ENCODE measurements at regions not wholly inside any gene's neighbourhood (a gene's known extent, or its start where the extent isn't known, plus 50 kb on each side); places are given as distances from the start of the nearest gene placed in this dataset.

GRCh38 chr1:36644556-36644955 lies 161.8 kb upstream of the CSF3R start:
- TF ChIP-seq CTCF (IDR thresholded peaks at IDR 0.05): no peak
- intact Hi-C loops (cut with DNase I): no loop called here

GRCh38 chr1:36643371-36644270 lies 160.9 kb upstream of the CSF3R start:
- peaks cover 3% of the 10 kb centered on the region for H3K27me3 ChIP-seq (ENCODE audit: low read depth)
- no peak overlapping the region for H3K4me3 ChIP-seq
- TF ChIP-seq CTCF (IDR thresholded peaks at IDR 0.05): no peak
- DNase-seq (no peak), ATAC-seq (no peak)
- intact Hi-C loops (cut with DNase I): no loop called here
- H3K36me3 ChIP-seq: no peaks in the 10 kb centered on the region
- H3K4me1 ChIP-seq: no peaks in the 10 kb centered on the region
- no peaks in the 10 kb centered on the region for H3K9me3 ChIP-seq
- no peak overlapping the region for H3K27ac ChIP-seq

More at GRCh38 chr1:36644556-36644955, 161.8 kb upstream of the CSF3R start:
- Histone ChIP-seq H3K4me1 (no peaks in the 10 kb centered on the region), H3K4me3 (no peak overlapping the region), H3K36me3 (no peaks in the 10 kb centered on the region), H3K27me3 (ENCODE audit: low read depth) (no peaks in the 10 kb centered on the region), H3K27ac (no peak overlapping the region), H3K9me3 (no peaks in the 10 kb centered on the region)
- ATAC-seq (no peak), DNase-seq (no peak)

GRCh38 chr1:36642802-36643201 lies 160.1 kb upstream of the CSF3R start:
- no peak overlapping the region for H3K4me3 ChIP-seq
- intact Hi-C loops (cut with DNase I): no loop called here
- H3K27ac ChIP-seq: no peak overlapping the region
- H3K4me1 ChIP-seq: no peaks in the 10 kb centered on the region
- ATAC-seq: no peak
- DNase-seq: no peak
- no peak for TF ChIP-seq CTCF (IDR thresholded peaks at IDR 0.05)
- no peaks in the 10 kb centered on the region for H3K36me3 ChIP-seq
- H3K9me3 ChIP-seq: no peaks in the 10 kb centered on the region
- H3K27me3 ChIP-seq (ENCODE audit: low read depth): peaks cover 3% of the 10 kb centered on the region

DNA sequence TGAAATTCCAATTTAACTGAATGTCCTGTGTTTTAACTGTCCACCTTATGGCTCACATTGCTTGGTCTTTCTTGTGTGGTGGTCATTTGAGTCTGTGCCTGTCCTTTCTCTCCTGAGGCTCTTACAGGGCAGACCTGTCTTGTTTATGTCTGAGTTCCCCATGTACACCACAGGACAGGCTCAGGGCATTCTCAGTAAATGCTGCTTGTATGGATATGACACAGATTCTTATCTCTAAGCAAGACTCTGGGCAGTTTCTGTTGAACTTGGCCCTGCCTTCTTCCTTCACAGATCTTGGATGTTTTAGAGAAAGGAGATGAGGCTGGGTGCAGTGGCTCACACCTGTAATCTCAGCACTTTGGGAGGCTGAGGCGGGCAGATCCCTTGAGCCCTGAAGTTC lies 159.1 kb upstream of the CSF3R start:
- Histone ChIP-seq H3K4me3 (no peak overlapping the region), H3K36me3 (no peaks in the 10 kb centered on the region), H3K27me3 (ENCODE audit: low read depth) (peaks cover 3% of the 10 kb centered on the region), H3K9me3 (no peaks in the 10 kb centered on the region), H3K4me1 (no peaks in the 10 kb centered on the region), H3K27ac (no peak overlapping the region)
- no peak for ATAC-seq
- intact Hi-C loops (cut with DNase I): no loop called here
- no peak for TF ChIP-seq CTCF (IDR thresholded peaks at IDR 0.05)
- no peak for DNase-seq

DNA sequence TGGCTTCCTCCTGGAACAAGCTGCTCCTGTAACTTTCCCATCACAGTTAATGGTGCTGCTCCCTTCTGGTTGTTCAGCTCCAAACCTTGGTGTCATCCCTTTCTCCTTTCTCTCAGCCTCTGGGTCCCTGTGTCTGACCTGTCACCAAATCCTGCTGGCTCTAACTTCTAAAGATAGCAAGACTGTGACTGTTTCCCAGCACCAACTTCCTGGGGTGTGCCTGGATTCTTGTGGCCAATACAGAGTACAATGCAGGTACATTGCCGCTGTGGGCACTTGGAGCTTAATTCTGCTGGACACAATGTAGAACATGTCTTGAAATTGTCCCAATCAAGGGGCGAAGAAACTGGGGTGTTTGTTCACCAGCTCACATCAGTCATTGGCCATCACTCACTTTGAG lies 156.7 kb upstream of the CSF3R start:
- Histone ChIP-seq H3K36me3 (no peaks in the 10 kb centered on the region), H3K4me3 (no peak overlapping the region), H3K4me1 (no peaks in the 10 kb centered on the region), H3K27ac (no peak overlapping the region), H3K9me3 (no peaks in the 10 kb centered on the region), H3K27me3 (ENCODE audit: low read depth) (peaks cover 3% of the 10 kb centered on the region)
- TF ChIP-seq CTCF (IDR thresholded peaks at IDR 0.05): no peak
- intact Hi-C loops (cut with DNase I): no loop called here
- DNase-seq (no peak), ATAC-seq (no peak)

Measured in lower lobe of right lung (tissue), 2 donors.